ENCODE measurements at regions not wholly inside any gene's neighbourhood (a gene's known extent, or its start where the extent isn't known, plus 50 kb on each side); places are given as distances from the start of the nearest gene placed in this dataset.

DNA sequence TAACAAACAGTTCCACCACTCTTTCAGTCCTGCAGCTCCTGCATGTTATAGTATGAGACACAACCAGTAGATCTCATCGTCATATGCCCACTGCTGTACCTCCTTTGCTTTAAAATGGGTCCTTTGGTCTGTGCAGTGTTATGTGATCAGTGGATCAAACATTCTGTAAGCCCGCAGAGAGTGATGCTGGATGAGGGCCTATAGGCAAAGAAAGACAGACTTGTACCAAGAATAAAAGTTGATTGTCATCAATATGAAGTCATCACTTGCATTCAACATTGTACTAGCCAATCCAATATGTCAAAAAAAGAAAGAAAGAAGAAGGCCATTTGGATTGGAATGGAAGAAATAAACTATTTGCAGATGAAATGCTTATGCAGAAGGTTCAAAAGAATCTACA, 79.8 kb upstream of the PHYHIPL start (continued):
- TF ChIP-seq NBN (IDR thresholded peaks at IDR 0.05) (no peak), BRCA1 (IDR thresholded peaks at IDR 0.05; ENCODE audit: low read depth, low read length) (no peak), DPF2 (IDR thresholded peaks at IDR 0.05) (no peak), POU2F2 (IDR thresholded peaks at IDR 0.05; ENCODE audit: borderline replicate concordance, low read depth, low read length) (no peak)
- TF ChIP-seq, protein P1, sequence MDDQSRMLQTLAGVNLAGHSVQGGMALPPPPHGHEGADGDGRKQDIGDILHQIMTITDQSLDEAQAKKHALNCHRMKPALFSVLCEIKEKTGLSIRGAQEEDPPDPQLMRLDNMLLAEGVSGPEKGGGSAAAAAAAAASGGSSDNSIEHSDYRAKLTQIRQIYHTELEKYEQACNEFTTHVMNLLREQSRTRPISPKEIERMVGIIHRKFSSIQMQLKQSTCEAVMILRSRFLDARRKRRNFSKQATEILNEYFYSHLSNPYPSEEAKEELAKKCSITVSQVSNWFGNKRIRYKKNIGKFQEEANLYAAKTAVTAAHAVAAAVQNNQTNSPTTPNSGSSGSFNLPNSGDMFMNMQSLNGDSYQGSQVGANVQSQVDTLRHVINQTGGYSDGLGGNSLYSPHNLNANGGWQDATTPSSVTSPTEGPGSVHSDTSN (IDR thresholded peaks at IDR 0.05; ENCODE audit: insufficient replicate concordance, low read depth, low read length) = no peak
- TF ChIP-seq, protein P2, sequence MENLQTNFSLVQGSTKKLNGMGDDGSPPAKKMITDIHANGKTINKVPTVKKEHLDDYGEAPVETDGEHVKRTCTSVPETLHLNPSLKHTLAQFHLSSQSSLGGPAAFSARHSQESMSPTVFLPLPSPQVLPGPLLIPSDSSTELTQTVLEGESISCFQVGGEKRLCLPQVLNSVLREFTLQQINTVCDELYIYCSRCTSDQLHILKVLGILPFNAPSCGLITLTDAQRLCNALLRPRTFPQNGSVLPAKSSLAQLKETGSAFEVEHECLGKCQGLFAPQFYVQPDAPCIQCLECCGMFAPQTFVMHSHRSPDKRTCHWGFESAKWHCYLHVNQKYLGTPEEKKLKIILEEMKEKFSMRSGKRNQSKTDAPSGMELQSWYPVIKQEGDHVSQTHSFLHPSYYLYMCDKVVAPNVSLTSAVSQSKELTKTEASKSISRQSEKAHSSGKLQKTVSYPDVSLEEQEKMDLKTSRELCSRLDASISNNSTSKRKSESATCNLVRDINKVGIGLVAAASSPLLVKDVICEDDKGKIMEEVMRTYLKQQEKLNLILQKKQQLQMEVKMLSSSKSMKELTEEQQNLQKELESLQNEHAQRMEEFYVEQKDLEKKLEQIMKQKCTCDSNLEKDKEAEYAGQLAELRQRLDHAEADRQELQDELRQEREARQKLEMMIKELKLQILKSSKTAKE (IDR thresholded peaks at IDR 0.05; ENCODE audit: low read depth, poor library complexity, severe bottlenecking) = no peak

DNA sequence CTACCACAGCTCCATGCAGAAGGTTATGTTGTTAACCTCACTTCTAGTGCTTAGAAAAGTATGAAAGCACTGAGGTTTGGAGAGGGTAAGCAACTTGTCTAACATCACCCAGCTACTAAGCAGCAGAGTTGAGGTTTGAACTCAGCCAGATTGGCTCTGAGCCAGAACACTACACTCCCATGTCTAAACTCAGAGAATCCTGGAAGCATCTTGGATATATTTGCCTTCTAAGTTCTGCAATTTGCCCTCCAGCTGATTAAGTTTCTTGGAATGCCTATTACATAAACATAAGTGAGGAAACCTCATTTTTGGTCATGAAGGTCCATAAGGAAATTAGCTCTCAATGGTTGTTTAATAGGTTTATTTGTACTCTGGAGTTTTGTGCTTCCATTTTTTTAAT, 78.1 kb upstream of the PHYHIPL start:
- Histone ChIP-seq H3K79me2 (ENCODE audit: control insufficient read depth, insufficient read depth, low read length) (no peaks in the 10 kb centered on the region), H3K4me3 (no peak overlapping the region), H3K9me3 (replicated peaks; ENCODE audit: control insufficient read depth, insufficient read depth, low read length) (no peaks in the 10 kb centered on the region), H2AFZ (ENCODE audit: control insufficient read depth, low read depth, low read length) (no peak overlapping the region), H3K36me3 (ENCODE audit: control insufficient read depth in 2 of 2, insufficient read depth in 2 of 2, low read length in 1 of 2) (no peaks in the 10 kb centered on the region), H3K4me1 (ENCODE audit: control insufficient read depth, insufficient read depth, low read length) (no peaks in the 10 kb centered on the region), H3K27ac (ENCODE audit: control insufficient read depth, insufficient read depth) (no peak overlapping the region), H3K27me3 (replicated peaks in 1 of 2; ENCODE audit: control insufficient read depth in 2 of 2, insufficient read depth in 2 of 2, low read length in 1 of 2) (no peaks in the 10 kb centered on the region), H3K4me2 (ENCODE audit: control insufficient read depth, insufficient read depth) (no peak overlapping the region), H4K20me1 (ENCODE audit: control insufficient read depth, insufficient read depth) (no peaks in the 10 kb centered on the region), H3K9ac (ENCODE audit: control insufficient read depth, insufficient read depth, low read length) (no peak overlapping the region)
- SMC1A ChIA-PET (ENCODE audit: uncharacterized antibody, unreplicated experiment) = interaction anchor here (0.8 to 13.1 kb wide), 7 partner anchors 10 to 134 kb away, joined by 3 to 328 read pairs (median 4); no protein-coding TSS in a partner anchor
- TF ChIP-seq NFYA (IDR thresholded peaks at IDR 0.05; ENCODE audit: borderline replicate concordance, low read depth, low read length) (no peak), BACH1 (IDR thresholded peaks at IDR 0.05; ENCODE audit: borderline replicate concordance) (no peak), ZNF217 (IDR thresholded peaks at IDR 0.05) (no peak), ASH2L (IDR thresholded peaks at IDR 0.05; ENCODE audit: borderline replicate concordance, low read depth) (no peak), HDAC2 (IDR thresholded peaks at IDR 0.05) (no peak)
- TF ChIP-seq, protein P3, sequence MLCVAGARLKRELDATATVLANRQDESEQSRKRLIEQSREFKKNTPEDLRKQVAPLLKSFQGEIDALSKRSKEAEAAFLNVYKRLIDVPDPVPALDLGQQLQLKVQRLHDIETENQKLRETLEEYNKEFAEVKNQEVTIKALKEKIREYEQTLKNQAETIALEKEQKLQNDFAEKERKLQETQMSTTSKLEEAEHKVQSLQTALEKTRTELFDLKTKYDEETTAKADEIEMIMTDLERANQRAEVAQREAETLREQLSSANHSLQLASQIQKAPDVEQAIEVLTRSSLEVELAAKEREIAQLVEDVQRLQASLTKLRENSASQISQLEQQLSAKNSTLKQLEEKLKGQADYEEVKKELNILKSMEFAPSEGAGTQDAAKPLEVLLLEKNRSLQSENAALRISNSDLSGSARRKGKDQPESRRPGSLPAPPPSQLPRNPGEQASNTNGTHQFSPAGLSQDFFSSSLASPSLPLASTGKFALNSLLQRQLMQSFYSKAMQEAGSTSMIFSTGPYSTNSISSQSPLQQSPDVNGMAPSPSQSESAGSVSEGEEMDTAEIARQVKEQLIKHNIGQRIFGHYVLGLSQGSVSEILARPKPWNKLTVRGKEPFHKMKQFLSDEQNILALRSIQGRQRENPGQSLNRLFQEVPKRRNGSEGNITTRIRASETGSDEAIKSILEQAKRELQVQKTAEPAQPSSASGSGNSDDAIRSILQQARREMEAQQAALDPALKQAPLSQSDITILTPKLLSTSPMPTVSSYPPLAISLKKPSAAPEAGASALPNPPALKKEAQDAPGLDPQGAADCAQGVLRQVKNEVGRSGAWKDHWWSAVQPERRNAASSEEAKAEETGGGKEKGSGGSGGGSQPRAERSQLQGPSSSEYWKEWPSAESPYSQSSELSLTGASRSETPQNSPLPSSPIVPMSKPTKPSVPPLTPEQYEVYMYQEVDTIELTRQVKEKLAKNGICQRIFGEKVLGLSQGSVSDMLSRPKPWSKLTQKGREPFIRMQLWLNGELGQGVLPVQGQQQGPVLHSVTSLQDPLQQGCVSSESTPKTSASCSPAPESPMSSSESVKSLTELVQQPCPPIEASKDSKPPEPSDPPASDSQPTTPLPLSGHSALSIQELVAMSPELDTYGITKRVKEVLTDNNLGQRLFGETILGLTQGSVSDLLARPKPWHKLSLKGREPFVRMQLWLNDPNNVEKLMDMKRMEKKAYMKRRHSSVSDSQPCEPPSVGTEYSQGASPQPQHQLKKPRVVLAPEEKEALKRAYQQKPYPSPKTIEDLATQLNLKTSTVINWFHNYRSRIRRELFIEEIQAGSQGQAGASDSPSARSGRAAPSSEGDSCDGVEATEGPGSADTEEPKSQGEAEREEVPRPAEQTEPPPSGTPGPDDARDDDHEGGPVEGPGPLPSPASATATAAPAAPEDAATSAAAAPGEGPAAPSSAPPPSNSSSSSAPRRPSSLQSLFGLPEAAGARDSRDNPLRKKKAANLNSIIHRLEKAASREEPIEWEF (IDR thresholded peaks at IDR 0.05; ENCODE audit: insufficient replicate concordance, low read depth, low read length) = no peak
- CTCF ChIA-PET = interaction anchor here (0.8 to 1.9 kb wide), 6 partner anchors 8 to 53 kb away, joined by 3 to 6 read pairs (median 4); no protein-coding TSS in a partner anchor
- no TSS peak for BruUV-seq (replicated peaks)
- in situ Hi-C loops (cut with MboI) = no loop called here
- RAD21 ChIA-PET (ENCODE audit: unreplicated experiment) = interaction anchor here (0.7 to 1.3 kb wide), 3 partner anchors 9 to 53 kb away, joined by 3 to 5 read pairs (median 3); no protein-coding TSS in a partner anchor
- FAIRE-seq (no peak), DNase-seq (ENCODE audit: low read depth, low spot score) (no peak), ATAC-seq (no peak)
- intact Hi-C loops (cut with micrococcal nuclease; ENCODE audit: unreplicated experiment) = no loop called here
- POLR2A ChIA-PET = interaction anchor here (1.0 to 1.9 kb wide), 4 partner anchors 8 to 30 kb away, joined by 3 to 6 read pairs (median 3); no protein-coding TSS in a partner anchor

Measured in GM12878 (cell line).